Endothelial cell of umbilical vein (primary cell): ENCODE measurements at regions not wholly inside any gene's neighbourhood (a gene's known extent, or its start where the extent isn't known, plus 50 kb on each side); places are given as distances from the start of the nearest gene placed in this dataset.
"Not testable (repeated sequence)": the region's sequence is repeated elsewhere in the genome, so short reads cannot be mapped to it uniquely, and the experiment has no call there.

Experiments used
- BruUV-seq: library from RNA; stranded (reverse); fragments of 400-500 nt; replicated peaks from 2 replicates; lab custom pipeline; 2021; lab: Mats Ljungman, UMichigan
- CTCF ChIA-PET: fragments of 300-600, 350-600 bp; sonication (Branson Sonifier 250); formaldehyde crosslinking; loops from one replicate; lab custom pipeline; 2021; ENCODE audit warnings: antibody characterized with exemption, inconsistent platforms; lab: Charles Lee
- POLR2A ChIA-PET: fragments of 300-600, 350-600 bp; sonication (Branson Sonifier 250); formaldehyde crosslinking; loops from one replicate; lab custom pipeline; 2021; ENCODE audit warnings: antibody characterized with exemption, inconsistent platforms; lab: Charles Lee
- DNase-seq: peaks from one replicate; pipeline ENCODE4 v3.0.0-alpha.2; 2011; ENCODE audit warnings: low read depth, low spot score
- FAIRE-seq: peaks from 2 replicates; lab custom pipeline; 2011; peaks lifted over from hg19 to GRCh38; lab: Jason Lieb, UNC
- H2AFZ ChIP-seq: 2 replicates; pipeline ENCODE4 v1.6.0; 2012; ENCODE audit warnings: low read depth, low read length, control low read depth, inconsistent platforms
- H3K27ac ChIP-seq: 2 replicates; pipeline ENCODE4 v1.5.1; 2011; ENCODE audit warnings: low read depth, mild to moderate bottlenecking, control low read depth, low read length, moderate library complexity; ENCODE audit not compliant: insufficient read depth
- H3K27me3 ChIP-seq, 2 experiments: 2 replicates each; pipeline versions ENCODE4 v1.6.0 to v1.6.1; 2011; ENCODE audit warnings: low read length in 2 of 2, mixed read lengths in 1 of 2; ENCODE audit not compliant: control insufficient read depth in 2 of 2, insufficient read depth in 2 of 2
- H3K36me3 ChIP-seq, 2 experiments: 2 replicates in 1 of 2; 3 replicates in 1 of 2; pipeline ENCODE4 v1.5.1; 2011; ENCODE audit warnings: low read length in 2 of 2, mild to moderate bottlenecking in 1 of 2, moderate library complexity in 1 of 2; ENCODE audit not compliant: control insufficient read depth in 2 of 2, insufficient read depth in 2 of 2; ENCODE audit errors: extremely low read depth in 1 of 2
- H3K4me1 ChIP-seq: 3 replicates; pipeline ENCODE4 v1.5.1; 2011; ENCODE audit warnings: mild to moderate bottlenecking, low read length; ENCODE audit not compliant: control insufficient read depth, insufficient read depth; ENCODE audit errors: extremely low read depth
- H3K4me2 ChIP-seq: 2 replicates; pipeline ENCODE4 v1.6.1; 2011; ENCODE audit warnings: low read length, control low read depth, mixed read lengths; ENCODE audit not compliant: insufficient read depth
- H3K4me3 ChIP-seq, 3 experiments: fragments of 200-600 bp in 1 of 3; sonication (generic), shearing (Covaris generic) in 1 of 3; replicated peaks in 1 of 3; 2 replicates each; pipeline ENCODE4 v1.5.1; 2011 to 2016; ENCODE audit warnings: control low read depth in 3 of 3, low read length in 3 of 3, mild to moderate bottlenecking in 2 of 3, inconsistent platforms in 1 of 3, low read depth in 1 of 3, moderate library complexity in 1 of 3; ENCODE audit not compliant: insufficient read depth in 1 of 3
- H3K79me2 ChIP-seq: 2 replicates; pipeline ENCODE4 v1.6.0; 2012; ENCODE audit warnings: low read length, inconsistent platforms; ENCODE audit not compliant: control insufficient read depth, insufficient read depth
- H3K9ac ChIP-seq: replicated peaks from 2 replicates; pipeline ENCODE3; 2011; ENCODE audit warnings: low read length, control low read depth; ENCODE audit not compliant: insufficient read depth; ENCODE audit errors: extremely low read depth
- H3K9me1 ChIP-seq: replicated peaks from 3 replicates; pipeline ENCODE4 v1.6.0; 2011; ENCODE audit warnings: mild to moderate bottlenecking, low read length; ENCODE audit not compliant: control insufficient read depth, insufficient read depth; ENCODE audit errors: extremely low read depth
- H3K9me3 ChIP-seq: replicated peaks from 2 replicates; pipeline ENCODE4 v1.5.1; 2012; ENCODE audit warnings: low read length, inconsistent platforms; ENCODE audit not compliant: control insufficient read depth, insufficient read depth
- H4K20me1 ChIP-seq: replicated peaks from 2 replicates; pipeline ENCODE3; 2011; ENCODE audit warnings: mild to moderate bottlenecking, low read length; ENCODE audit not compliant: control insufficient read depth, insufficient read depth; ENCODE audit errors: extremely low read depth
- EZH2 ChIP-seq: IDR thresholded peaks from 2 replicates; pipeline ENCODE4 v1.6.1; 2012; ENCODE audit warnings: borderline replicate concordance, low read depth, mild to moderate bottlenecking, moderate library complexity, low read length, inconsistent platforms; ENCODE audit not compliant: severe bottlenecking
- FOS ChIP-seq: IDR thresholded peaks from 2 replicates; pipeline ENCODE4 v1.6.1; 2011; ENCODE audit warnings: mild to moderate bottlenecking, low read length, moderate library complexity, borderline replicate concordance; ENCODE audit not compliant: insufficient read depth
- GATA2 ChIP-seq: IDR thresholded peaks from 2 replicates; pipeline ENCODE4 v1.7.0; 2011; ENCODE audit warnings: low read depth, mild to moderate bottlenecking, moderate library complexity, mixed read lengths, low read length; ENCODE audit not compliant: insufficient read length, insufficient read depth
- JUN ChIP-seq: IDR thresholded peaks from 2 replicates; pipeline ENCODE4 v1.6.1; 2011; ENCODE audit warnings: borderline replicate concordance, low read depth; ENCODE audit not compliant: insufficient read length, insufficient read depth
- MYC ChIP-seq: IDR thresholded peaks from one replicate; pipeline ENCODE4 v1.6.1; 2011; ENCODE audit warnings: mild to moderate bottlenecking, low read depth, low read length
- POLR2A ChIP-seq: IDR thresholded peaks from 2 replicates; pipeline ENCODE4 v1.6.1; 2012; ENCODE audit warnings: low read depth, mild to moderate bottlenecking, control low read depth, low read length
- POLR2AphosphoS5 ChIP-seq: IDR thresholded peaks from 2 replicates; pipeline ENCODE4 v1.6.1; 2012; ENCODE audit warnings: low read depth, mild to moderate bottlenecking, control low read depth, low read length, moderate library complexity; ENCODE audit not compliant: insufficient read depth
- dilution Hi-C: fragments of 300-500 bp; cut with MboI; formaldehyde crosslinking; loops from one replicate; pipeline ENCODE4 v1.15.0; 2019; ENCODE audit warnings: low sequenced_read_pairs; ENCODE audit not compliant: extremely low pct_ligation_motif_present
- intact Hi-C: fragments of 100-400 bp; cut with micrococcal nuclease; formaldehyde crosslinking; loops from one replicate; pipeline ENCODE4 v1.10.0; 2022
- TF ChIP-seq, protein P1 (sequence below), 2 donors: IDR thresholded peaks; 1 replicate in 1 of 2; 2 replicates in 1 of 2; pipeline ENCODE4 v1.5.1; 2011; ENCODE audit warnings: low read length in 2 of 2, mild to moderate bottlenecking in 2 of 2, moderate library complexity in 2 of 2, control low read depth in 1 of 2, inconsistent platforms in 1 of 2, low read depth in 1 of 2; ENCODE audit not compliant: insufficient read depth in 1 of 2; ENCODE audit errors: extremely low read depth in 1 of 2
- TF ChIP-seq, protein P2 (sequence below): IDR thresholded peaks from 2 replicates; pipeline ENCODE4 v1.6.1; 2011; ENCODE audit not compliant: insufficient read depth, insufficient read length

DNA sequence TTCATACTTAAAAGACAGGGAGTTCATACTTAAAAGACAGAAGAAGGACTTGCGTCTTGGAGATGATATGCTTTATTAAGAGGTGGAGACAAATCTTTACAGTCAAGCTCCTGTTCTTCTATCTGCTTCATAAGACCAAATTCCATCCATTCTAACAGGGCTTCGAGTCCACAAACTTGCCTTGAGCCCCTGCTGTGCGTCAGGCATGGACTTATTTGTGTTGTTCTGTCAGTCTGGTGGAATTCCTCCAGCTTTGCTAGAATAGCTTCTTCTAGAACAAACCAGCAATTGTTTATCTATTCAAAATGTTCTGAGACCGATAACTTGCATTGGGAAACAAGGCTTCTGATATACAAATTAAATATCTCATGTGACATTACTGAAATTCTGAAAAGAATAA, 73.9 kb upstream of the SOX11 start:
- Histone ChIP-seq H3K9me1 (no peaks in the 10 kb centered on the region), H3K79me2 (no peaks in the 10 kb centered on the region), H3K4me2 (no peak overlapping the region), H3K36me3 (no peaks in the 10 kb centered on the region), H3K9ac (no peak overlapping the region), H4K20me1 (no peaks in the 10 kb centered on the region), H3K4me1 (no peaks in the 10 kb centered on the region), H2AFZ (no peak overlapping the region), H3K4me3 (no peak overlapping the region), H3K27ac (no peak overlapping the region), H3K27me3 (no peaks in the 10 kb centered on the region), H3K9me3 (peaks cover 10% of the 10 kb centered on the region)
- intact Hi-C loops (no loop called here), dilution Hi-C loops (no loop called here)
- no TSS peak for BruUV-seq
- ChIA-PET POLR2A (no interaction called here), CTCF (no interaction called here)
- DNase-seq (no peak), FAIRE-seq (no peak)
- TF ChIP-seq, protein P1, sequence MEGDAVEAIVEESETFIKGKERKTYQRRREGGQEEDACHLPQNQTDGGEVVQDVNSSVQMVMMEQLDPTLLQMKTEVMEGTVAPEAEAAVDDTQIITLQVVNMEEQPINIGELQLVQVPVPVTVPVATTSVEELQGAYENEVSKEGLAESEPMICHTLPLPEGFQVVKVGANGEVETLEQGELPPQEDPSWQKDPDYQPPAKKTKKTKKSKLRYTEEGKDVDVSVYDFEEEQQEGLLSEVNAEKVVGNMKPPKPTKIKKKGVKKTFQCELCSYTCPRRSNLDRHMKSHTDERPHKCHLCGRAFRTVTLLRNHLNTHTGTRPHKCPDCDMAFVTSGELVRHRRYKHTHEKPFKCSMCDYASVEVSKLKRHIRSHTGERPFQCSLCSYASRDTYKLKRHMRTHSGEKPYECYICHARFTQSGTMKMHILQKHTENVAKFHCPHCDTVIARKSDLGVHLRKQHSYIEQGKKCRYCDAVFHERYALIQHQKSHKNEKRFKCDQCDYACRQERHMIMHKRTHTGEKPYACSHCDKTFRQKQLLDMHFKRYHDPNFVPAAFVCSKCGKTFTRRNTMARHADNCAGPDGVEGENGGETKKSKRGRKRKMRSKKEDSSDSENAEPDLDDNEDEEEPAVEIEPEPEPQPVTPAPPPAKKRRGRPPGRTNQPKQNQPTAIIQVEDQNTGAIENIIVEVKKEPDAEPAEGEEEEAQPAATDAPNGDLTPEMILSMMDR (IDR thresholded peaks at IDR 0.05; ENCODE audit: extremely low read depth in 1 of 2, insufficient read depth in 1 of 2, low read depth in 1 of 2, low read length in 2 of 2), result no peak
- TF ChIP-seq, protein P2, sequence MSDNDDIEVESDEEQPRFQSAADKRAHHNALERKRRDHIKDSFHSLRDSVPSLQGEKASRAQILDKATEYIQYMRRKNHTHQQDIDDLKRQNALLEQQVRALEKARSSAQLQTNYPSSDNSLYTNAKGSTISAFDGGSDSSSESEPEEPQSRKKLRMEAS, result no peak
- TF ChIP-seq MYC (no peak), GATA2 (no peak), POLR2A (no peak), POLR2AphosphoS5 (no peak), FOS (no peak), EZH2 (no peak), JUN (no peak)

- H4K20me1 ChIP-seq, intact Hi-C loops, FAIRE-seq: not testable (repeated sequence)
Measured at GRCh38 chr2:5625556-5626065, 66.6 kb upstream of the SOX11 start.

DNA sequence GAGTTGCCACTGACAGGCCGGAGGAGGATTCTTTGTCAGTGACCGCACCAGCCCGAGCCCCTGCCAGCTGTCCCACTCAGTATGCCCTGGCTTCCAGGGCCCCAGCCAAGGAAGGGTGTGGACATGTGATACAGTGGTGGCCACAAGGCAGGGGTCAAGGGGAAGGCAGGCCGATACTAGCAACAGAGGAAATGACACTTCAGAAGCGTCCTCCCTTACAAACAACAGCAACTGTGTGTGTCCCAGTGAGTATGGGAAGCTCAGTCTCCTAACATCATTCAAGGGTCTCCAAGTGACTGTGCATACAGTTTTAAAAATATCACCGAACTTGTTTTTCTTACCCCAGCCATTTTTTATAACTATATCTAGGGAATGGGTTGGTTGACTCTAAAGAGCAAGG, 63.7 kb upstream of the SOX11 start:
- H3K4me1 ChIP-seq, H3K9me3 ChIP-seq, dilution Hi-C loops, BruUV-seq, H2AFZ ChIP-seq, H3K27ac ChIP-seq, H3K27me3 ChIP-seq, H3K36me3 ChIP-seq, POLR2A ChIA-PET, H4K20me1 ChIP-seq, H3K4me3 ChIP-seq, H3K9me1 ChIP-seq, CTCF ChIA-PET, H3K9ac ChIP-seq, H3K4me2 ChIP-seq, FAIRE-seq, intact Hi-C loops, H3K79me2 ChIP-seq, DNase-seq: not testable (repeated sequence)

More at GRCh38 chr2:5625556-5626065, 66.6 kb upstream of the SOX11 start:
- H3K79me2 ChIP-seq, H3K4me2 ChIP-seq, H2AFZ ChIP-seq, H3K9ac ChIP-seq, POLR2A ChIA-PET, dilution Hi-C loops, CTCF ChIA-PET, H3K9me3 ChIP-seq, H3K4me1 ChIP-seq, H3K36me3 ChIP-seq, H3K27ac ChIP-seq, BruUV-seq, H3K27me3 ChIP-seq, H3K4me3 ChIP-seq, H3K9me1 ChIP-seq, DNase-seq: not testable (repeated sequence)
